H1 (cell line): ENCODE measurements at regions not wholly inside any gene's neighbourhood (a gene's known extent, or its start where the extent isn't known, plus 50 kb on each side); places are given as distances from the start of the nearest gene placed in this dataset.

ENCODE experiments used
- CTCF ChIA-PET: fragments of 300-600 bp; sonication (Branson Sonifier 250); formaldehyde crosslinking; loops from one replicate; lab custom pipeline; 2021; ENCODE audit not compliant: partially characterized antibody; lab: Charles Lee
- POLR2A ChIA-PET: fragments of 300-600 bp; sonication (Branson Sonifier 250); formaldehyde crosslinking; loops from one replicate; lab custom pipeline; 2021; ENCODE audit warnings: inconsistent platforms; ENCODE audit not compliant: partially characterized antibody; lab: Charles Lee
- DNase-seq, 2 experiments: peaks; one replicate each; pipeline versions ENCODE4 v3.0.0 to v3.0.0-alpha.2; 2010 to 2022; ENCODE audit warnings: low spot score in 2 of 2, low read depth in 1 of 2, mixed read lengths in 1 of 2
- FAIRE-seq: peaks from 2 replicates; lab custom pipeline; 2011; peaks lifted over from hg19 to GRCh38; lab: Jason Lieb, UNC
- H2AFZ ChIP-seq: 2 replicates; pipeline ENCODE4 v1.8.1; 2012; ENCODE audit warnings: low read length, inconsistent platforms
- H2AK5ac ChIP-seq: 2 replicates; pipeline ENCODE4 v1.6.1; 2013; ENCODE audit warnings: low read depth, low read length
- H2BK120ac ChIP-seq: replicated peaks from 2 replicates; pipeline ENCODE3; 2013; ENCODE audit warnings: low read depth, low read length, inconsistent platforms
- H2BK12ac ChIP-seq: 2 replicates; pipeline ENCODE4 v1.6.1; 2013; ENCODE audit warnings: low read depth, low read length
- H2BK15ac ChIP-seq: 2 replicates; pipeline ENCODE4 v1.6.1; 2013; ENCODE audit warnings: low read length
- H2BK20ac ChIP-seq: 2 replicates; pipeline ENCODE4 v1.6.1; 2013; ENCODE audit warnings: low read length
- H2BK5ac ChIP-seq: 2 replicates; pipeline ENCODE4 v1.6.1; 2013; ENCODE audit warnings: low read depth, low read length
- H3K14ac ChIP-seq: 2 replicates; pipeline ENCODE4 v1.6.1; 2013; ENCODE audit warnings: inconsistent platforms; ENCODE audit not compliant: insufficient read length
- H3K18ac ChIP-seq: 2 replicates; pipeline ENCODE4 v1.6.1; 2013; ENCODE audit warnings: low read length; ENCODE audit errors: extremely low read depth
- H3K23ac ChIP-seq: 2 replicates; pipeline ENCODE4 v1.6.1; 2013; ENCODE audit warnings: inconsistent platforms; ENCODE audit not compliant: insufficient read length
- H3K23me2 ChIP-seq: 2 replicates; pipeline ENCODE4 v1.6.1; 2013; ENCODE audit warnings: low read depth, low read length
- H3K27ac ChIP-seq: 2 replicates; pipeline ENCODE4 v1.6.1; 2011; ENCODE audit warnings: low read depth, low read length, inconsistent platforms
- H3K27me3 ChIP-seq, 4 experiments: replicated peaks in 1 of 4; 1 replicate in 1 of 4; 2 replicates in 3 of 4; pipeline versions ENCODE4 v1.6.1 to v1.8.1; 2011 to 2013; ENCODE audit warnings: low read length in 3 of 4, mild to moderate bottlenecking in 3 of 4, inconsistent platforms in 2 of 4, mixed read lengths in 2 of 4, moderate library complexity in 1 of 4; ENCODE audit not compliant: control insufficient read depth in 3 of 4, insufficient read depth in 3 of 4; ENCODE audit errors: extremely low read depth in 1 of 4
- H3K36me3 ChIP-seq, 4 experiments: 2 replicates each; pipeline versions ENCODE4 v1.6.1 to v1.8.1; 2011 to 2013; ENCODE audit warnings: mild to moderate bottlenecking in 4 of 4, low read length in 3 of 4, moderate library complexity in 2 of 4, control low read depth in 1 of 4, inconsistent platforms in 1 of 4; ENCODE audit not compliant: insufficient read depth in 4 of 4, control insufficient read depth in 2 of 4
- H3K4ac ChIP-seq: replicated peaks from 2 replicates; pipeline ENCODE3; 2013; ENCODE audit warnings: low read length, low read depth, mixed read lengths, inconsistent platforms; ENCODE audit not compliant: insufficient read length
- H3K4me1 ChIP-seq, 4 experiments: replicated peaks in 1 of 4; 1 replicate in 1 of 4; 2 replicates in 3 of 4; pipeline versions ENCODE4 v1.6.1 to v1.8.1; 2011 to 2013; ENCODE audit warnings: low read length in 3 of 4, inconsistent platforms in 2 of 4, mixed read lengths in 1 of 4; ENCODE audit not compliant: insufficient read depth in 4 of 4, control insufficient read depth in 3 of 4
- H3K4me2 ChIP-seq, 2 experiments: 2 replicates each; pipeline versions ENCODE4 v1.6.1 to v1.8.1; 2011 to 2013; ENCODE audit warnings: low read depth in 2 of 2, low read length in 2 of 2, control low read depth in 1 of 2, inconsistent platforms in 1 of 2, mild to moderate bottlenecking in 1 of 2; ENCODE audit not compliant: insufficient read depth in 1 of 2
- H3K4me3 ChIP-seq, 4 experiments: fragments of 200-600, 300-600 bp in 1 of 4; sonication (generic), shearing (Covaris generic), sonication (Bioruptor Twin) in 1 of 4; 2 replicates each; pipeline versions ENCODE4 v1.5.1 to v1.8.1; 2011 to 2016; ENCODE audit warnings: low read length in 4 of 4, low read depth in 3 of 4, control low read depth in 2 of 4, inconsistent platforms in 2 of 4, mild to moderate bottlenecking in 2 of 4, mixed read lengths in 1 of 4, moderate library complexity in 1 of 4; ENCODE audit not compliant: insufficient read depth in 2 of 4; ENCODE audit errors: extremely low read depth in 1 of 4
- H3K56ac ChIP-seq: replicated peaks from 2 replicates; pipeline ENCODE3; 2013; ENCODE audit warnings: low read depth, mild to moderate bottlenecking, mixed read lengths, low read length, inconsistent platforms; ENCODE audit not compliant: insufficient read length
- H3K79me1 ChIP-seq: 2 replicates; pipeline ENCODE4 v1.6.1; 2013; ENCODE audit warnings: low read depth, low read length, control low read depth
- H3K79me2 ChIP-seq, 2 experiments: 2 replicates each; pipeline versions ENCODE4 v1.6.1 to v1.8.1; 2012 to 2013; ENCODE audit warnings: low read length in 2 of 2, mild to moderate bottlenecking in 2 of 2, inconsistent platforms in 1 of 2; ENCODE audit not compliant: insufficient read depth in 2 of 2, control insufficient read depth in 1 of 2
- H3K9ac ChIP-seq, 4 experiments: replicated peaks in 1 of 4; 1 replicate in 1 of 4; 2 replicates in 3 of 4; pipeline versions ENCODE4 v1.6.1 to v1.8.1; 2011 to 2013; ENCODE audit warnings: low read depth in 3 of 4, low read length in 3 of 4, control low read depth in 2 of 4, mild to moderate bottlenecking in 2 of 4, moderate library complexity in 2 of 4, inconsistent platforms in 1 of 4; ENCODE audit errors: extremely low read depth in 1 of 4
- H3K9me3 ChIP-seq, 2 experiments: 2 replicates each; pipeline versions ENCODE4 v1.6.1 to v1.8.1; 2012 to 2013; ENCODE audit warnings: mild to moderate bottlenecking in 2 of 2, moderate library complexity in 2 of 2, control low read depth in 1 of 2, inconsistent platforms in 1 of 2, low read depth in 1 of 2, low read length in 1 of 2, mixed read lengths in 1 of 2; ENCODE audit not compliant: insufficient read depth in 2 of 2
- H4K20me1 ChIP-seq, 2 experiments: replicated peaks in 1 of 2; 2 replicates each; pipeline versions ENCODE3 to v1.8.1; 2011 to 2013; ENCODE audit warnings: inconsistent platforms in 2 of 2, low read length in 2 of 2, mild to moderate bottlenecking in 1 of 2; ENCODE audit not compliant: insufficient read depth in 2 of 2, control insufficient read depth in 1 of 2
- H4K5ac ChIP-seq: 2 replicates; pipeline ENCODE4 v1.6.1; 2013; ENCODE audit warnings: low read length, low read depth, mixed read lengths, inconsistent platforms; ENCODE audit not compliant: insufficient read length
- H4K8ac ChIP-seq: 2 replicates; pipeline ENCODE4 v1.8.0; 2013; ENCODE audit warnings: mild to moderate bottlenecking, moderate library complexity, low read length, inconsistent platforms; ENCODE audit not compliant: insufficient read depth; ENCODE audit errors: extremely low read depth
- H4K91ac ChIP-seq: replicated peaks from 2 replicates; pipeline ENCODE3; 2013; ENCODE audit warnings: low read length, mixed read lengths, inconsistent platforms; ENCODE audit not compliant: insufficient read length
- ATF3 ChIP-seq: IDR thresholded peaks from 2 replicates; pipeline ENCODE4 v1.6.1; 2011; ENCODE audit warnings: low read depth, mild to moderate bottlenecking, low read length; ENCODE audit not compliant: insufficient read depth
- BRCA1 ChIP-seq: IDR thresholded peaks from 2 replicates; pipeline ENCODE4 v1.6.1; 2012; ENCODE audit warnings: low read depth, low read length, improper control_type of control experiment
- CBX5 ChIP-seq: fragments of 300-800, 300-1000 bp; sonication (generic); IDR thresholded peaks from 2 replicates; pipeline ENCODE4 v1.7.1; 2016; ENCODE audit warnings: antibody characterized with exemption, low read length, low read depth
- CBX8 ChIP-seq: fragments of 300-800, 300-1000 bp; sonication (generic); IDR thresholded peaks from 2 replicates; pipeline ENCODE4 v1.7.1; 2016; ENCODE audit warnings: low read depth, low read length, borderline replicate concordance
- JUN ChIP-seq: IDR thresholded peaks from 2 replicates; pipeline ENCODE4 v1.6.1; 2011; ENCODE audit warnings: low read depth, mild to moderate bottlenecking, improper control_type of control experiment, low read length
- NANOG ChIP-seq: IDR thresholded peaks from 2 replicates; pipeline ENCODE4 v1.6.1; 2011; ENCODE audit warnings: low read length, low read depth, mild to moderate bottlenecking, inconsistent platforms; ENCODE audit not compliant: insufficient read depth, poor library complexity, severe bottlenecking
- PHF8 ChIP-seq: fragments of 200-600 bp; sonication (generic); conservative IDR thresholded peaks from 2 replicates; pipeline ENCODE4 v1.7.1; 2012; ENCODE audit warnings: low read depth, mild to moderate bottlenecking, inconsistent platforms, low read length, moderate library complexity
- SUZ12 ChIP-seq: fragments of 200-600 bp; sonication (generic); IDR thresholded peaks from 2 replicates; pipeline ENCODE4 v1.6.1; 2012; ENCODE audit warnings: mild to moderate bottlenecking, inconsistent platforms, low read length, moderate library complexity, mixed read lengths
- TAF7 ChIP-seq: optimal IDR thresholded peaks from 2 replicates; pipeline ENCODE3; 2011; ENCODE audit warnings: low read depth, mild to moderate bottlenecking, inconsistent platforms, low read length, moderate library complexity, borderline replicate concordance
- WGBS, 2 experiments: shearing (Covaris generic) in 1 of 2; methylation state at CpG; one replicate each; pipeline versions ENCODE4 v1.1.6 to v1.1.7; 2013 to 2015; ENCODE audit warnings: low lambda C conversion rate in 2 of 2, mixed read lengths in 2 of 2, inconsistent platforms in 1 of 2, low coverage in 1 of 2, missing lambda C conversion rate in 1 of 2; ENCODE audit not compliant: insufficient replicate concordance in 2 of 2, insufficient coverage in 1 of 2, insufficient read length in 1 of 2; ENCODE audit errors: extremely low coverage in 1 of 2, missing lambda C conversion rate in 1 of 2; 5-methylcytosine and 5-hydroxymethylcytosine counted together
- TF ChIP-seq, protein P1 (sequence below): IDR thresholded peaks from 2 replicates; pipeline ENCODE4 v1.6.1; 2012; ENCODE audit warnings: low read length, inconsistent platforms
- TF ChIP-seq, protein P2 (sequence below): IDR thresholded peaks from 2 replicates; pipeline ENCODE4 v1.6.1; 2012; ENCODE audit warnings: inconsistent platforms

DNA sequence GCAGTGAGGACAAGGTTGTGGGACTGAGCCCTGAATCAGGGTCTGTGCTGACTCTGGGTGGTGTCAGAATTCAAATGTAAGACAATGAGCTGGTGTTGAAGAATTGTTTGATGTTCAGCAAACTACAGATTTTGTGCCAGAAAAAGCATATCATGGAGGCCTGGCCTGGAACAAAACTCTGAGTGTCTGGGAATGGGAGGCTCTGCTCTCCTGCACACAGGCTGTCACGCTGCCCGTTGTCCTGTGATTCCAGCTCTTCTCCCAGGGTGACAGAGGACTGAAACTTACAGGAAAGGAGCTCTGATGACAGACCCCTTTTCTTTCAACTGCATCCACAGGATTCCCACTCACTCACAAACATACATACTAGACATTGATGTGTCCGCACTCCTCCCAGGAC lies 120.1 kb downstream of the ZNF486 start:
- H3K79me2 ChIP-seq: no peaks in the 10 kb centered on the region
- ChIA-PET CTCF (interaction anchor here (0.6 kb wide), 1 partner anchor 50 kb away, joined by 6 read pairs; no protein-coding TSS in a partner anchor), POLR2A (interaction anchor here (1.4 kb wide), 1 partner anchor 27 kb away, joined by 4 read pairs; no protein-coding TSS in a partner anchor)
- no peak overlapping the region for H3K27ac ChIP-seq
- no peaks in the 10 kb centered on the region for H3K36me3 ChIP-seq
- no peak overlapping the region for H3K4ac ChIP-seq
- H3K4me1 ChIP-seq: no peaks in the 10 kb centered on the region
- H2BK120ac ChIP-seq: no peak overlapping the region
- H3K14ac ChIP-seq: no peak overlapping the region
- H3K56ac ChIP-seq: no peak overlapping the region
- no peak overlapping the region for H4K5ac ChIP-seq
- no peaks in the 10 kb centered on the region for H3K9me3 ChIP-seq
- FAIRE-seq (no peak), DNase-seq (no peak)
- H3K4me2 ChIP-seq: no peak overlapping the region
- 90% methylated on average over 3 of the region's 3 CpGs; no CpG with 5 or more reads in 1 of the 2 experiments for WGBS, 2 experiments
- no peak overlapping the region for H2AK5ac ChIP-seq
- no peak overlapping the region for H3K23ac ChIP-seq
- no peaks in the 10 kb centered on the region for H4K20me1 ChIP-seq
- H2BK12ac ChIP-seq: no peak overlapping the region
- H3K4me3 ChIP-seq: no peak overlapping the region
- no peaks in the 10 kb centered on the region for H3K23me2 ChIP-seq
- H2AFZ ChIP-seq: peak overlapping the region; percentile 92; the same call in 1 of the 2 replicates
- H2BK15ac ChIP-seq: no peak overlapping the region
- H3K79me1 ChIP-seq: no peaks in the 10 kb centered on the region
- H3K9ac ChIP-seq: no peak overlapping the region
- no peak overlapping the region for H3K18ac ChIP-seq
- no peak overlapping the region for H2BK5ac ChIP-seq
- no peaks in the 10 kb centered on the region for H3K27me3 ChIP-seq
- H2BK20ac ChIP-seq: no peak overlapping the region
- H4K8ac ChIP-seq: no peak overlapping the region
- H4K91ac ChIP-seq: no peak overlapping the region
- TF ChIP-seq SUZ12: no peak
- TF ChIP-seq JUN: no peak
- TF ChIP-seq, protein P1, sequence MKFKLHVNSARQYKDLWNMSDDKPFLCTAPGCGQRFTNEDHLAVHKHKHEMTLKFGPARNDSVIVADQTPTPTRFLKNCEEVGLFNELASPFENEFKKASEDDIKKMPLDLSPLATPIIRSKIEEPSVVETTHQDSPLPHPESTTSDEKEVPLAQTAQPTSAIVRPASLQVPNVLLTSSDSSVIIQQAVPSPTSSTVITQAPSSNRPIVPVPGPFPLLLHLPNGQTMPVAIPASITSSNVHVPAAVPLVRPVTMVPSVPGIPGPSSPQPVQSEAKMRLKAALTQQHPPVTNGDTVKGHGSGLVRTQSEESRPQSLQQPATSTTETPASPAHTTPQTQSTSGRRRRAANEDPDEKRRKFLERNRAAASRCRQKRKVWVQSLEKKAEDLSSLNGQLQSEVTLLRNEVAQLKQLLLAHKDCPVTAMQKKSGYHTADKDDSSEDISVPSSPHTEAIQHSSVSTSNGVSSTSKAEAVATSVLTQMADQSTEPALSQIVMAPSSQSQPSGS: no peak
- TF ChIP-seq ATF3: no peak
- TF ChIP-seq CBX5: no peak
- TF ChIP-seq NANOG: no peak
- no peak for TF ChIP-seq BRCA1
- no peak for TF ChIP-seq TAF7
- no peak for TF ChIP-seq CBX8
- no peak for TF ChIP-seq PHF8
- TF ChIP-seq, protein P2, sequence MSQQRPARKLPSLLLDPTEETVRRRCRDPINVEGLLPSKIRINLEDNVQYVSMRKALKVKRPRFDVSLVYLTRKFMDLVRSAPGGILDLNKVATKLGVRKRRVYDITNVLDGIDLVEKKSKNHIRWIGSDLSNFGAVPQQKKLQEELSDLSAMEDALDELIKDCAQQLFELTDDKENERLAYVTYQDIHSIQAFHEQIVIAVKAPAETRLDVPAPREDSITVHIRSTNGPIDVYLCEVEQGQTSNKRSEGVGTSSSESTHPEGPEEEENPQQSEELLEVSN: no peak
